Ishikawa (cell line): ENCODE measurements at regions not wholly inside any gene's neighbourhood (a gene's known extent, or its start where the extent isn't known, plus 50 kb on each side); places are given as distances from the start of the nearest gene placed in this dataset.

Source experiments
- CEBPB ChIP-seq: IDR thresholded peaks from 2 replicates; pipeline ENCODE4 v1.6.1; 2012
- CREB1 ChIP-seq: IDR thresholded peaks from 2 replicates; pipeline ENCODE4 v1.6.1; 2012; ENCODE audit warnings: low read depth
- FOXM1 ChIP-seq: IDR thresholded peaks from 2 replicates; pipeline ENCODE4 v1.6.1; 2012; ENCODE audit warnings: low read depth, borderline replicate concordance
- RAD21 ChIP-seq: IDR thresholded peaks from 2 replicates; pipeline ENCODE4 v1.6.1; 2012; ENCODE audit warnings: low read depth
- YY1 ChIP-seq: IDR thresholded peaks from 2 replicates; pipeline ENCODE4 v1.6.1; 2012; ENCODE audit warnings: low read depth

- TF ChIP-seq CEBPB, result no peak
- no peak for TF ChIP-seq YY1
- no peak for TF ChIP-seq RAD21
- TF ChIP-seq CREB1, result no peak
- TF ChIP-seq FOXM1, result no peak
Measured at GRCh38 chr15:81968691-81969090, 77.1 kb downstream of the MEX3B start.
